ENCODE measurements at regions not wholly inside any gene's neighbourhood (a gene's known extent, or its start where the extent isn't known, plus 50 kb on each side); places are given as distances from the start of the nearest gene placed in this dataset.

DNA sequence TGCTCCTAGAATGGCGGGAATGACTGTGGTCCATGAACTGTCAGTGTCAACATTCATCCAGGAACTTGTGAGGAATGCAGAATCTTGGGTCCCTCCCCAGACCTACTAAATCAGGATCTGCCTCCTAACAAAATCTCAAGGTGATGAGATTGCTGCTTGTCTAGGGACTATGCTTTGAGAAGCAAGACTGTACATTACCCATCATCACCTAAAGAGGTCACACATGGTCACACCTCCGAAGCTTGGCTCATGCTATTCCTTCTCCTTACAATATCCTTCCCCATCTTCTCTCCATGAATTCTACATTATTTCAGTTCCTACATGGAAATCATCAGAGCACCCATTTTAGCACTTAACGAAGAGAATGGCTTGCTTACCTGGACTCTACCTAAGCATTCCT, 102.3 kb upstream of the JARID2 start:
- TF ChIP-seq, protein P1, sequence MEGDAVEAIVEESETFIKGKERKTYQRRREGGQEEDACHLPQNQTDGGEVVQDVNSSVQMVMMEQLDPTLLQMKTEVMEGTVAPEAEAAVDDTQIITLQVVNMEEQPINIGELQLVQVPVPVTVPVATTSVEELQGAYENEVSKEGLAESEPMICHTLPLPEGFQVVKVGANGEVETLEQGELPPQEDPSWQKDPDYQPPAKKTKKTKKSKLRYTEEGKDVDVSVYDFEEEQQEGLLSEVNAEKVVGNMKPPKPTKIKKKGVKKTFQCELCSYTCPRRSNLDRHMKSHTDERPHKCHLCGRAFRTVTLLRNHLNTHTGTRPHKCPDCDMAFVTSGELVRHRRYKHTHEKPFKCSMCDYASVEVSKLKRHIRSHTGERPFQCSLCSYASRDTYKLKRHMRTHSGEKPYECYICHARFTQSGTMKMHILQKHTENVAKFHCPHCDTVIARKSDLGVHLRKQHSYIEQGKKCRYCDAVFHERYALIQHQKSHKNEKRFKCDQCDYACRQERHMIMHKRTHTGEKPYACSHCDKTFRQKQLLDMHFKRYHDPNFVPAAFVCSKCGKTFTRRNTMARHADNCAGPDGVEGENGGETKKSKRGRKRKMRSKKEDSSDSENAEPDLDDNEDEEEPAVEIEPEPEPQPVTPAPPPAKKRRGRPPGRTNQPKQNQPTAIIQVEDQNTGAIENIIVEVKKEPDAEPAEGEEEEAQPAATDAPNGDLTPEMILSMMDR (IDR thresholded peaks at IDR 0.05; ENCODE audit: insufficient read depth, low read length, severe bottlenecking): no peak
- FAIRE-seq (no peak), DNase-seq (ENCODE audit: low read depth) (no peak)
- Histone ChIP-seq H3K27me3 (ENCODE audit: control insufficient read depth, insufficient read depth, low read length) (no peaks in the 10 kb centered on the region), H3K36me3 (ENCODE audit: control insufficient read depth, insufficient read depth, low read length) (no peaks in the 10 kb centered on the region), H3K4me3 (ENCODE audit: low read depth, low read length) (no peak overlapping the region)

DNA sequence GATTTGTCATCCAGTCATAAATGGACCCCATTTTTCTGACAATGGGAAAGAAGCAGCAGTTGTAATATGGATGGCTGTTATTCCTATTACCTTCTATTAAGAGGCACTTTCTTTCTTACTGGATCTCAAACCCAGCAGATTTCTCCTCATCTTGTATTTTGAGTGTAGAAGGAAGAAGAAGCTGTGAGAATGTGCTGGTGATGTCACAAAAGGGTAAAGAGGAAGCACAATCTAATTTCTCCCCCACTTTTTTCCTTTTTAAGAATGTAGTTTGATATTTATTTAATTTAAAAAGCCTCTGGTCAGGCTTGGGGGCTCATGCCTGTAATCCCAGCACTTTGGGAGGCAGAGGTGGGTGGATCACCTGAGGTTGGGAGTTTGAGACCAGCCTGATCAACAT, 100.0 kb upstream of the JARID2 start:
- FAIRE-seq (no peak), DNase-seq (ENCODE audit: low read depth) (no peak)
- TF ChIP-seq, protein P1 (IDR thresholded peaks at IDR 0.05; ENCODE audit: insufficient read depth, low read length, severe bottlenecking): no peak
- Histone ChIP-seq H3K36me3 (ENCODE audit: control insufficient read depth, insufficient read depth, low read length) (no peaks in the 10 kb centered on the region), H3K4me3 (ENCODE audit: low read depth, low read length) (no peak overlapping the region), H3K27me3 (ENCODE audit: control insufficient read depth, insufficient read depth, low read length) (no peaks in the 10 kb centered on the region)

DNA sequence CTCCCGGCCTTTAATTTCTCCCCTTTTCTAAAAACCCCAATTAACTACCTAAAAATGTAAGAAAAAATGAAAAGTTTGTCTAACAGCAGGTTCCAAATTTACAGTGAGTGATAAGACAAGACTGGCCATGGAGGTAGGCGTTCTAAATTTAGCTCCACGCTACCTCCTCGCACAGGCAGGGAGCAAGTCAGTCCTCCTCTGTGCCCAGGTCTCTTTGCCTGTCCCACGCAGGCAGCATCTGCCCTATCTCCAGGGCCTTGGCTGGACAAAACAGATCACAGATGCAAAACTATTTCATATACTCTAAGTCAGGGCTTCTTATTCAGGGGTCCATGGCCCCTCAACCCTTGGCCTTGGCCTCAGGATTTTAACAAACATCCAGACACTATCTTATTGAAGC, 98.0 kb upstream of the JARID2 start:
- FAIRE-seq: no peak
- DNase-seq (ENCODE audit: low read depth): no peak
- TF ChIP-seq, protein P1 (IDR thresholded peaks at IDR 0.05; ENCODE audit: insufficient read depth, low read length, severe bottlenecking): no peak
- no peaks in the 10 kb centered on the region for H3K36me3 ChIP-seq (ENCODE audit: control insufficient read depth, insufficient read depth, low read length)
- no peak overlapping the region for H3K4me3 ChIP-seq (ENCODE audit: low read depth, low read length)
- H3K27me3 ChIP-seq (ENCODE audit: control insufficient read depth, insufficient read depth, low read length): no peaks in the 10 kb centered on the region

DNA sequence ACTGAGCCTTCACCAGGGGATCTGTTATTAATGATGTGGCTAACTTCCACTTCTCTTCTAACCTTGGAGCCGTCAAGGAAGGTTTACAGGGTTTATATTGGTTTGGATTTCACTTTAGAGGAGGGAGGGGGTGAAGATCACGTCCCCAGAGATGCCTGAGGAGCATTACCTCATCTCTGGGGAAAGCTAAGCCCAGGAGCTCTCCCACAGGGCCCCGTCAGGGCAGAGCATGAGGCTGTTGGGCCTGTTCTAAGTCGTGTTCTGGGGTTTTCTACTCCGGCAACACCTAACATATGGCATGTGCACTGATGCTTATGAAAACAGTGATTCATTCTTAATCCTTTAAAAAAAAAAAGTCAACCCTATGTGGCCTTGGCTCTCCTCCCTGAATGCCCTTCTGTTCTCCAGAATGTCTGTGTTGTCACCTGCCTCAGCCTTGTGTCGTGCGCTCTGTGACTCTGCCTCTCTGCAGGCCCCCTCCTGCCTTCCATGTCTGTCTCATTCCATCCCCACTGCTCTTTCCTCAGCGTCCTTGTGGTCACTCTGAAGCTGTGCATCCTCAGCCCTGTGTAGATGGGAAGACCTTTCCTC, 97.4 kb upstream of the JARID2 start:
- Histone ChIP-seq H3K27me3 (ENCODE audit: control insufficient read depth, insufficient read depth, low read length) (no peaks in the 10 kb centered on the region), H3K36me3 (ENCODE audit: control insufficient read depth, insufficient read depth, low read length) (no peaks in the 10 kb centered on the region), H3K4me3 (ENCODE audit: low read depth, low read length) (no peak overlapping the region)
- no peak for FAIRE-seq
- peak; percentile 97 for DNase-seq (ENCODE audit: low read depth)
- TF ChIP-seq, protein P1 (IDR thresholded peaks at IDR 0.05; ENCODE audit: insufficient read depth, low read length, severe bottlenecking): no peak

DNA sequence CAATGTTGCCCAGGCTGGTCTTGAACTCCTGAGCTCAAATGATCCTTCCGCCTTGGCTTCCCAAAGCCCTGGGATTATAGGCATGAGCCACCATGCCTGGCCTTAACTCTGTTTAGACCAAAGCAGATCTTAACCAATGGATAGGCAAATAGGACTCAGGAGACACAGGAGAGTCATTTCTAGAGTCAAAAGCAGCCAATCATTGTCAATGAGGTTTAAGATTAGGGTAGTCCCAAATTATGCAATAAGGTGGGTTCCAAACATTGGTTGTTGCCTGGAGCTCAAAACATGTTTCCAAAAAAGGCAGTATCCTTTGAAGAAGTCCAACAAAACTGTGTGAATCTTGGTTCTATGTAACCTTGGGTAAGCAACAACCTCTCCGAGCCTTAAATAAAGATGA, 95.7 kb upstream of the JARID2 start:
- FAIRE-seq (no peak), DNase-seq (ENCODE audit: low read depth) (no peak)
- Histone ChIP-seq H3K4me3 (ENCODE audit: low read depth, low read length) (no peak overlapping the region), H3K36me3 (ENCODE audit: control insufficient read depth, insufficient read depth, low read length) (no peaks in the 10 kb centered on the region), H3K27me3 (ENCODE audit: control insufficient read depth, insufficient read depth, low read length) (no peaks in the 10 kb centered on the region)
- TF ChIP-seq, protein P1 (IDR thresholded peaks at IDR 0.05; ENCODE audit: insufficient read depth, low read length, severe bottlenecking): no peak

DNA sequence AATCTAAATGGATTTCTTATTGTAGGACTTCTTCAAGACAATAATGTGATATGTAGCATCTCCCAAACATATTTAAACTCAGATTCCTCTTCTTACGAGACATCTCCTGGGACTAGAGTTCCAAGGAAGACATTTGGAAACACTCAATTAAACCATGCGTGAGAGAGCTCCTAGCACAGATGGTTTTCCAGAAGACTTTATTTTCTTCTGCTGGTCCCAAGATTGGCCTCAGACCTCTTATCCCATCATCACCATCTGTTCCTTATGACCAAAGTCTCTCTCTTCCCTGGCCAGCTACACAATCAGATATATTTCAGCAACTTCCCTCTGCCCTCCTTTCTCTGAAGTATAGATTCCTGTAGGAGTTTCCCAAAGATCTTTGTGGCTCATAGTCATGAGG, 93.2 kb upstream of the JARID2 start:
- Histone ChIP-seq H3K36me3 (ENCODE audit: control insufficient read depth, insufficient read depth, low read length) (no peaks in the 10 kb centered on the region), H3K27me3 (ENCODE audit: control insufficient read depth, insufficient read depth, low read length) (no peaks in the 10 kb centered on the region), H3K4me3 (ENCODE audit: low read depth, low read length) (no peak overlapping the region)
- DNase-seq (ENCODE audit: low read depth) (no peak), FAIRE-seq (no peak)
- TF ChIP-seq, protein P1 (IDR thresholded peaks at IDR 0.05; ENCODE audit: insufficient read depth, low read length, severe bottlenecking): no peak
